DOHH2 (cell line): ENCODE measurements at regions not wholly inside any gene's neighbourhood (a gene's known extent, or its start where the extent isn't known, plus 50 kb on each side); places are given as distances from the start of the nearest gene placed in this dataset.

Experiments used
- H3F3A ChIP-seq: fragments of 200-600 bp; sonication (generic), shearing (Covaris generic); 2 replicates; pipeline ENCODE4 v1.6.0; 2016; ENCODE audit warnings: antibody characterized with exemption, mild to moderate bottlenecking; ENCODE audit not compliant: control insufficient read depth, insufficient read depth
- H3K27ac ChIP-seq: fragments of 200-600 bp; sonication (generic); 2 replicates; pipeline ENCODE4 v1.5.1; 2014; ENCODE audit warnings: low read depth, mild to moderate bottlenecking, low read length, moderate library complexity
- H3K27me3 ChIP-seq: fragments of 200-600 bp; sonication (generic); 2 replicates; pipeline ENCODE4 v1.6.1; 2014; ENCODE audit warnings: mild to moderate bottlenecking, low read length, mixed read lengths; ENCODE audit not compliant: control insufficient read depth
- H3K36me3 ChIP-seq: fragments of 200-600 bp; sonication (generic); 2 replicates; pipeline ENCODE4 v1.6.1; 2014; ENCODE audit warnings: mild to moderate bottlenecking, low read length, moderate library complexity, mixed read lengths; ENCODE audit not compliant: control insufficient read depth
- H3K4me1 ChIP-seq: fragments of 200-600 bp; sonication (generic); 2 replicates; pipeline ENCODE4 v1.6.1; 2014; ENCODE audit warnings: mild to moderate bottlenecking, low read length, mixed read lengths; ENCODE audit not compliant: control insufficient read depth
- H3K4me2 ChIP-seq: fragments of 200-600 bp; sonication (generic); 2 replicates; pipeline ENCODE4 v1.6.0; 2014; ENCODE audit warnings: mild to moderate bottlenecking, low read length, moderate library complexity
- H3K4me3 ChIP-seq: fragments of 200-600 bp; sonication (generic); 2 replicates; pipeline ENCODE4 v1.5.1; 2014; ENCODE audit warnings: mild to moderate bottlenecking, low read length, mixed read lengths
- H3K79me2 ChIP-seq: fragments of 200-600 bp; sonication (generic); 2 replicates; pipeline ENCODE4 v1.6.1; 2014; ENCODE audit warnings: mild to moderate bottlenecking, low read length, mixed read lengths; ENCODE audit not compliant: control insufficient read depth
- H3K9me2 ChIP-seq: fragments of 200-600 bp; sonication (generic); replicated peaks from 2 replicates; pipeline ENCODE4 v1.6.1; 2014; ENCODE audit warnings: mild to moderate bottlenecking, low read length, mixed read lengths; ENCODE audit not compliant: control insufficient read depth
- H3K9me3 ChIP-seq: fragments of 200-600 bp; sonication (generic); 2 replicates; pipeline ENCODE4 v1.6.1; 2014; ENCODE audit warnings: antibody characterized with exemption, low read length, mixed read lengths; ENCODE audit not compliant: control insufficient read depth, insufficient read depth
- H4K20me1 ChIP-seq: fragments of 200-600 bp; sonication (generic); 2 replicates; pipeline ENCODE4 v1.6.0; 2014; ENCODE audit warnings: low read depth, mild to moderate bottlenecking, antibody characterized with exemption, low read length, moderate library complexity; ENCODE audit not compliant: control insufficient read depth, insufficient read depth
- EZH2phosphoT487 ChIP-seq: fragments of 200-600 bp; sonication (generic); IDR thresholded peaks from 2 replicates; pipeline ENCODE4 v1.6.1; 2017; ENCODE audit warnings: borderline replicate concordance, mild to moderate bottlenecking, antibody characterized with exemption, low read length, moderate library complexity, mixed read lengths
- TF ChIP-seq, protein P1 (sequence below): fragments of 200-600 bp; sonication (generic); IDR thresholded peaks from one replicate; pipeline ENCODE4 v1.5.1; 2014; ENCODE audit warnings: antibody characterized with exemption, mild to moderate bottlenecking, low read depth, low read length; ENCODE audit not compliant: poor library complexity, severe bottlenecking

DNA sequence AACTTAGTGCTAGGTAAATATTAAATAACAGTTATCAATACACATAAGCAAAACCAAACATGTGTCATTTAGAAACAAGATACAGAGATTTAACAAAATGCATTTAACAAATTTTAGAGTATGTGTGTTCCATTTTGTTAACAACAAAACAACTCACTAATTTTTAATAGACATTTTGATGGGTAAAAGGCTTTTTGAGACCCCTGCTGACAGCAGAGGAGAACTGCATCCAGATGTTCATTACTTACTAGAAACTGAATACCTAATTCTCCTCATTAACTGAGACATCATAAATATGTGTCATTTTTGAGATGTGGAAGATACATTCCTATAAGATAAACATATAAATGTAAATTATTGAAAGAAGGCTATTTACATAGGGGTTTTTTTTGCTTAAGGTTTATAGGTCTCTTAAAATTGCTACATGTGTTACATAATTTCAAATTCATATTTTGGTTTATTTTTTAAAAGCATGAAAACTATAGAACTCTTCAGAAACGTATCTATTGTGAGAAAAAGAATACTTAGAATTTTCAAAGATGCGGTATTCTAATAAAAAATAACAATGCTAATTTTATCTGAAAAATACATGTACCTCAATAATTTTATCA is 1009.8 kb downstream of the TUSC7 start:
- no peak overlapping the region for H3K27ac ChIP-seq

DNA sequence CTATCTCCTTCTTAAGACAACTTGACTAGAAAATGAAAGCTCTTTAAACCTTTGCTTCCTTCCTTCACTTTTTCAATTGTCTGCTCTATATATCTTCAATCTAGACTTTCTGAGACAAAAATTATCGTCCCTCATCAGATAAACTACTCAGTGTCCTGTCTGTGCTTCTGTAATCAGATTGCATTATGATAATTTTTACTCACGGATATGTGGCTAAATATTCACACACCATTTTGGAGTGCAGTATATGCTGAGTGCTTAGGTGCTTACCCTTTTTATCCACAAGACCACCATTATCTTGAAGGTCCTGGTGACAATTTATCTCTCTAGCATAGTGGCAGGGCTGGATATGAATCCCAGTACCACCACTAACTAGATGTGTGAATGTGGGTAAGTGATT is 1012.3 kb downstream of the TUSC7 start:
- H3K27me3 ChIP-seq, result no peaks in the 10 kb centered on the region
- no peaks in the 10 kb centered on the region for H3K9me3 ChIP-seq
- no peaks in the 10 kb centered on the region for H3K9me2 ChIP-seq
- no peak overlapping the region for H3K4me2 ChIP-seq
- no peaks in the 10 kb centered on the region for H3K79me2 ChIP-seq
- TF ChIP-seq, protein P1, sequence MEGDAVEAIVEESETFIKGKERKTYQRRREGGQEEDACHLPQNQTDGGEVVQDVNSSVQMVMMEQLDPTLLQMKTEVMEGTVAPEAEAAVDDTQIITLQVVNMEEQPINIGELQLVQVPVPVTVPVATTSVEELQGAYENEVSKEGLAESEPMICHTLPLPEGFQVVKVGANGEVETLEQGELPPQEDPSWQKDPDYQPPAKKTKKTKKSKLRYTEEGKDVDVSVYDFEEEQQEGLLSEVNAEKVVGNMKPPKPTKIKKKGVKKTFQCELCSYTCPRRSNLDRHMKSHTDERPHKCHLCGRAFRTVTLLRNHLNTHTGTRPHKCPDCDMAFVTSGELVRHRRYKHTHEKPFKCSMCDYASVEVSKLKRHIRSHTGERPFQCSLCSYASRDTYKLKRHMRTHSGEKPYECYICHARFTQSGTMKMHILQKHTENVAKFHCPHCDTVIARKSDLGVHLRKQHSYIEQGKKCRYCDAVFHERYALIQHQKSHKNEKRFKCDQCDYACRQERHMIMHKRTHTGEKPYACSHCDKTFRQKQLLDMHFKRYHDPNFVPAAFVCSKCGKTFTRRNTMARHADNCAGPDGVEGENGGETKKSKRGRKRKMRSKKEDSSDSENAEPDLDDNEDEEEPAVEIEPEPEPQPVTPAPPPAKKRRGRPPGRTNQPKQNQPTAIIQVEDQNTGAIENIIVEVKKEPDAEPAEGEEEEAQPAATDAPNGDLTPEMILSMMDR, result no peak
- no peak for TF ChIP-seq EZH2phosphoT487
- H3K4me3 ChIP-seq, result no peak overlapping the region
- no peaks in the 10 kb centered on the region for H3F3A ChIP-seq
- H3K36me3 ChIP-seq, result no peaks in the 10 kb centered on the region
- no peaks in the 10 kb centered on the region for H4K20me1 ChIP-seq
- no peak overlapping the region for H3K27ac ChIP-seq
- H3K4me1 ChIP-seq, result peaks cover 26% of the 10 kb centered on the region

More for the DNA sequence above, 1009.8 kb downstream of the TUSC7 start:
- Histone ChIP-seq H3K79me2 (no peaks in the 10 kb centered on the region), H3K9me2 (no peaks in the 10 kb centered on the region), H3K27me3 (no peaks in the 10 kb centered on the region), H3K36me3 (no peaks in the 10 kb centered on the region), H3F3A (no peaks in the 10 kb centered on the region), H3K4me3 (no peak overlapping the region), H3K4me2 (no peak overlapping the region), H4K20me1 (no peaks in the 10 kb centered on the region), H3K9me3 (no peaks in the 10 kb centered on the region), H3K4me1 (peaks cover 26% of the 10 kb centered on the region)
- no peak for TF ChIP-seq EZH2phosphoT487
- TF ChIP-seq, protein P1, result peak; percentile 63

GRCh38 chr3:117722856-117723255 is 1013.3 kb downstream of the TUSC7 start:
- Histone ChIP-seq H3K9me2 (no peaks in the 10 kb centered on the region), H3K79me2 (no peaks in the 10 kb centered on the region), H4K20me1 (no peaks in the 10 kb centered on the region), H3K4me2 (no peak overlapping the region; the same call in 1 of the 2 replicates), H3K27ac (no peak overlapping the region), H3F3A (no peaks in the 10 kb centered on the region), H3K36me3 (no peaks in the 10 kb centered on the region), H3K9me3 (no peaks in the 10 kb centered on the region), H3K4me1 (peaks cover 26% of the 10 kb centered on the region), H3K27me3 (no peaks in the 10 kb centered on the region), H3K4me3 (no peak overlapping the region)
- no peak for TF ChIP-seq EZH2phosphoT487
- TF ChIP-seq, protein P1, result no peak
